VCaP (cell line): ENCODE measurements at regions not wholly inside any gene's neighbourhood (a gene's known extent, or its start where the extent isn't known, plus 50 kb on each side); places are given as distances from the start of the nearest gene placed in this dataset.

ENCODE experiments used
- H3K27ac ChIP-seq: fragments of 450-650 bp; 2 replicates; pipeline ENCODE4 v1.5.1; 2017
- CTCF ChIP-seq: fragments of 450-650 bp; conservative IDR thresholded peaks from 2 replicates; pipeline ENCODE4 v1.5.1; 2017; ENCODE audit warnings: mild to moderate bottlenecking, moderate library complexity

DNA sequence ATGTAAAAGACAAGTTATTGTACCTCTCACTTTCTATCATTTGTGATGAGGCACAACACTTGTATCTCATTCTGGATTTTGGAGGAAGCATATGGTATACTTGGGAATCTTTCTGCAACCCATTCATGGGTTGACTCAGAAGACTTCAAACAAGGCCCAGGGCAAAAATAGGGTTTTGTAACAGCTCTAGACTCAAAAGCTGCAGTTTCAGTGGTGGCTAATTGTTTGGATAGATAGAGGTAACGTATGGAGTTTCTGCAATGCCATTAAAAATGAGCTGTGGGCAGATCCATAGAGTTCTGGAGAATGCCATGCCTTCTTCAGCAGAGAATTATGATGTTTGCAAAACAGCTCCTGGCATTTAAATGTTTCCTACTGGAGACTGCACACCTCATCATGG lies 279.6 kb upstream of the VLDLR start:
- no peak overlapping the region for H3K27ac ChIP-seq
- TF ChIP-seq CTCF = no peak

- H3K27ac ChIP-seq = no peak overlapping the region
- no peak for TF ChIP-seq CTCF
Measured at GRCh38 chr9:2343756-2344155, 277.8 kb upstream of the VLDLR start.

GRCh38 chr9:2344436-2344835 lies 277.2 kb upstream of the VLDLR start:
- H3K27ac ChIP-seq = no peak overlapping the region
- no peak for TF ChIP-seq CTCF

DNA sequence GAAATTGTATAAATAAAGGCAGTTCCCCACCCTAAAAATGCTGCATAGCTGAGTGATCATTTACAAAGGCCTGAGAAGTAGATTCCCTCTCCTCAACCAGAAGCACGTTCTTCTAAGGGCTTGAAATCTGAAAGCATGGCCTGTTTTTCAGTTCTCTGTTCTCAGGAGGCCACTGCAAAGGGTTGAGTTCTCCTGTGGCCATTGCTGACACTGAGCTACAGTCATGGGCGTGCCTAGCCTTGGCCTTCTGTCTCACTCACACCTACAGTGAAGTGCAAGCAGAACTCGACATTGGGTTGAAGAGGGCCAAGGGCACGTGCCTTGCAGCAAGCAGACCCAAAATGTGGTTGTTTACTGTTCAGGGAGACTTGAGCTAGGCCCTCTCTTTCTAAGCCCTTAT lies 276.6 kb upstream of the VLDLR start:
- H3K27ac ChIP-seq = no peak overlapping the region
- TF ChIP-seq CTCF = no peak

GRCh38 chr9:2346277-2346913 lies 275.2 kb upstream of the VLDLR start:
- peak overlapping the region; percentile 32; the same call in 1 of the 2 replicates for H3K27ac ChIP-seq
- no peak for TF ChIP-seq CTCF

DNA sequence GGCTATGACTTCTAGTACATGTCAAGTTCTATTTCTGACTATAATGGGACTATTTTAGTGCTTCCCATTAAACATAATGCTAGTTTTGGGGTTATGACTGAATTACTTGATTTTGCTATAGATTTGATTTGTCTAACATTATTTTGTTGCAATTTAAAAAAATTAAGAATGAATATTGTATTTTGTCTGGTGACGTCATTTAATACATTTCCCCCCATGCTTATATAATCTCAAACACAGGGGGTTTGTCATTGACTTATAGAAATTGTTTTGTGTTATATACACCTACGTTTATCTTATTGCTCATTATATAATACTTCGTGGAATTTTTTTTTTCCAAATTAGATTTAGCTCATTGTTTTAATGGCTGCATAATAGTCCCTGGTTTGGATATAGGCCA lies 270.3 kb upstream of the VLDLR start:
- TF ChIP-seq CTCF = no peak
- H3K27ac ChIP-seq = no peak overlapping the region

DNA sequence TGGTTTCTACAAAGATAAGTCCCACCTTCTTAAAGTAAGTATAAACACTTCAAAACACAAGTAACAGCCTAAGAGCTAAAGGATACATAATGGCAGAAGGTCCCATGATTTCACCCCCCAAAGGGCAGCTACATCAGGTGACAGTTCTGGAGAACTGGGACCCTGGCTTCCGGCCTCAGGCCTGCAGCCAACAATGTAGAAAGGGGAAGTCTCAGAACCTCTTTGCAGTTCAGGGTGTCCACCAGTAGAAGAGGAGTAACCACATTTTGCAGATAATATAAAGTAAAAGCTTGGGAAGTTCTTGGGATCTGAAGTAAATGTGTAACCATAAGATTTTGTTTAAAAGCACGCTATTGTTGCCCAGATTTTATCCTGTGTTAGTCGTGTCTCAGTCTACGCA lies 267.4 kb upstream of the VLDLR start:
- no peak for TF ChIP-seq CTCF
- no peak overlapping the region for H3K27ac ChIP-seq
